NCI-H2196 (cell line): ENCODE measurements at regions not wholly inside any gene's neighbourhood (a gene's known extent, or its start where the extent isn't known, plus 50 kb on each side); places are given as distances from the start of the nearest gene placed in this dataset.

Experiments used
- DNase-seq: peaks from one replicate; lab custom pipeline; 2025; ENCODE audit not compliant: unreplicated experiment; lab: John Stamatoyannopoulos, UW

DNA sequence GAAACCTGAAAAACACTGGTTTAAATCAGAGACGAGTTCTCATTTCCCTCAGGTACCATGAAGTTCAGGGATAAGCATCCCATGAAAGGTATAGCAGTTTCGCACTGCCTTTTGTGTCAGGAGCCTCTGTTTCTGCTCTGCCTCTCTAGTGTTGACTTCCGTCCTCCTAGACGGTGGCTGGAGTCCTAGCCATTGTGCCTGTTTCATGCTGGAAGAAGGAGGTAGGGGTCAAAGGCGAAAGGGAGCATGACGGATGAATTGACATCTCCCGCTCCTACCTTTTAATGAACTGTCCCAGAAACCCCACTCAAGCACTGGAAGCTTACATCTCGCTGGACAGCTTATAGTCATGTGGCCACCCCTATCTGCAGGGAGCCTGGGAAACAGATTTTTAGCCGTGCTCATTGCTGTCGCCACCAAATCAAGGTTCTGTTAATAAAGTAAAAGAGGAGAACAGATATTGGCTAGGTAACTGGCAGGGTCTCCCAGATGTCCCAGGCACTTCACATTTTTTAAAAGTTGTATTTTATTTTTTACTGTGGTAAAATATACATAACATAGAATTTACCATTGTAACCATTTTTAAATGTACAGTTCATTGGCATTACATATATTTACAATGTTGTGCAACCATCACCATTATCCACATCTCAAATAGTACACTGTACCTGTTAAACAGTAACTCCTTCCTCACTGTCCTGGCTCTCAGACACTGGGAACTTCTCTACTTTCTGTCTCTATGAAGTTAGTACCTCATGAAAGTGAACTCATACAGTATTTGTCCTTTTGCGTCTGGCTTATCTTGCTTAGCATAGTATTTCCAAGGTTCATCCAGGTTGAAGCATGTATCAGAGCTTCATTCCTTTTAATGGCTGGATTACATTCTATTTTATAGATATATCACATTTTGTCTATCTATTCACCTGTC lies 55.0 kb upstream of the CTLA4 start:
- no peak for DNase-seq

DNA sequence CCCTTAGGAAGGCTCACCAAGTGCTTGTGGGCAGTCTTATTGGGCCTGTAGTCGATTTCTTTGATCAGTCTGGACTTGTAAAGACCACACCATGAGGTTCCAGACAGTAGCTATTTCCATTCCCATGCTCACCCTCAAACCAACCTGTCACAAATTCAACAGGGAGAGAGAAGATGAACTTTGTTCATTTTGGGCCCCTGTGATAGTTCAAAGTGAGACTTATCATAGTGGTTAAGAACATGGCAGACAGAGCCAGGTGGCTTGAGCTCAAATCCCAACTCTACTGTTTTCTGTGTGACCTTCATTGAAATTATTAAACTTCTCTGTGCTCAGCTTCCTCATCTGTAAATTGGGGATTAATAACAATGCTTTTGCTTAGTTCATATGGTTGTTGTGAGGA lies 53.9 kb upstream of the CTLA4 start:
- no peak for DNase-seq

DNA sequence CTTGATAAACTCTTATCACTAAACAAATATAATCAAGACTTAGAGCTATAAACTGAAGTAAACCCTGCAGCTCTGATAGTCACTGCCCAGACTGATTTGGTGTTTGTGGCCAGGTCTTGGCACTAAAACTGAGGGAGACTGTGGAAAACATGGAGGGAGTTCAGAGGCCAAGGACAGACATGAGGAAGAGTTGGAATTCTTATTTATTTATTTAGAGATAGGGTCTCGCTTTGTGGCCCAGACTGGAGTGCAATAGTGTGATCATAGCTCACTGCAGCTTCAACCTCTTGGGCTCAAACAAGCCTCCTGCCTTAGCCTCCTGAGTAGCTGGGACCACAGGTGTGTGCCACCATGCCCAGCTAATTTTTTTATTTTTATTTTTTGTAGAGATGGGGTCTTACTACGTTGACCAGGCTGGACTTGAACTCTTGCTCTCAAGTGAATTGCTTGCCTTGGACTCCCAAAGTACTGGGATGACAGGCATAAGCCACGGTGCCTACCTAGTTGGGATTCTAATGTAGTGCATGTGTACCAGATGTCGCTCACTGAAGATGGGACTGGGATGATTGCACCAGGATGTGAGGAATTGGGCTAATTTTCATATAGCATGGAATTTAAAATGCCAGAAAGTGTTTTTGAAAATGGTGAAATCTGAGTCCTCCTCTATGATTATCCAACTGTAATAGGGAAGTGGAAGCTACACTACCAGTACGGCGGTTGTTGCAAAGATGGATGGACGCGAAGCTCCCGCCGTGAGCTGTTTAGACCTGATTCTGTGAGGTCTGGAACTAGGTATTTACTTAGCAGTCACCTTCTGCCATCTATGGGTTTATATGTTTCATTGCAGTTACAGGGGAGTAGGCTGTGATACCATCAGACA lies 52.7 kb upstream of the CTLA4 start:
- DNase-seq = peak; percentile 53

DNA sequence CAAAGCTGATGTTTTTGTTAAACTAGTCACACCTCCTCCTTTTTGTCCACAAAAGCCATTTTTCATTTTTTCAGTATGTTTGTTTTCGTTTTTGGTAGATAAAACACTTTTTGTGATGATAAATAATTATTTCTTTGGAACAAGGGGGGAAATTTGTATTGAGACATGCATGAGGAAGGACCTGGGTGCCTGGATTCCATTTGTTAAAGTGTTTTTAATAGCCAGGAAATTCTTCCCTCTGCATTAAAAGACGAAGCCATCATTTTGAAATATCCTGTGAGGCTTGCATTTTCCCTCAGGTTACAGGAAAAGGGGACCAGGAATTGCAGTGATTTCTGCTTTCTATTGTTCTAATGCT lies 52.1 kb upstream of the CTLA4 start:
- no peak for DNase-seq

DNA sequence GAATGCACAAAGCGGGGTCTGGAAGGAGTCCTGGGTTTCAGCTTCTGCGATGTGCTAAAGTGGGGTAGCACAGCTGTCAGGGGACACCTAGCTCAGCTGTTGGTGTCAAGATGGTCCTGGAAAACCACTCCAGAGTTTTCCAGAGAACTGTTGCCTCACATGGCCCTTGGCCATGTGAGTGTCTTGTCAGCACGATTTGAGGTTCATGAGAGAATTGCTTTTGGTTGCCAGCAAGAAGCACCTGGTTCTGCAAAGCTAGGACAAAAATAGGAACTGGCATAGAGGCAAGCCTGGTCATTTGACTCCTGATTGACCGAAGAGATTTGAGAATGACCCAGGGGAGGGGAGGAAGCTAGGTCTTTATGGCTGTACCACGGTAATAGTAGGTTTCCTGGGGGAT lies 50.4 kb upstream of the CTLA4 start:
- no peak for DNase-seq
